Panc1 (cell line): ENCODE measurements at regions not wholly inside any gene's neighbourhood (a gene's known extent, or its start where the extent isn't known, plus 50 kb on each side); places are given as distances from the start of the nearest gene placed in this dataset.

Experiments used
- ATAC-seq: fragments of 200-7000 bp; cut with Tn5 transposase; 2 replicates; pipeline ENCODE4 v1.9.1; 2020; ENCODE audit warnings: mild to moderate bottlenecking, moderate library complexity
- BruUV-seq: library from RNA; stranded (reverse); fragments of 400-500 nt; replicated peaks from 2 replicates; lab custom pipeline; 2021; lab: Mats Ljungman, UMichigan
- CTCF ChIA-PET: fragments of 300-600 bp; sonication (Branson Sonifier 250); formaldehyde crosslinking; loops from one replicate; lab custom pipeline; 2022; ENCODE audit warnings: antibody characterized with exemption; lab: Charles Lee
- POLR2A ChIA-PET: fragments of 300-600 bp; sonication (Branson Sonifier 250); formaldehyde crosslinking; loops from one replicate; lab custom pipeline; 2022; ENCODE audit warnings: antibody characterized with exemption; lab: Charles Lee
- DNase-seq: peaks from one replicate; pipeline ENCODE4 v3.0.0-alpha.2; 2010; ENCODE audit warnings: low read depth, low spot score
- H3K27ac ChIP-seq: 2 replicates; pipeline ENCODE4 v1.5.1; 2011; ENCODE audit warnings: mild to moderate bottlenecking, low read length, inconsistent platforms
- H3K27me3 ChIP-seq: fragments of 200-500 bp; sonication (Bioruptor generic); 2 replicates; pipeline ENCODE4 v1.6.0; 2014; ENCODE audit warnings: low read length, inconsistent platforms; ENCODE audit not compliant: control insufficient read depth, insufficient read depth
- H3K36me3 ChIP-seq: fragments of 200-500 bp; sonication (Bioruptor generic); 2 replicates; pipeline ENCODE4 v1.5.1; 2014; ENCODE audit warnings: inconsistent platforms, mild to moderate bottlenecking, low read length, moderate library complexity; ENCODE audit not compliant: control insufficient read depth, insufficient read depth
- H3K4me1 ChIP-seq: 2 replicates; pipeline ENCODE4 v1.5.1; 2011; ENCODE audit warnings: inconsistent platforms, mild to moderate bottlenecking, low read length, moderate library complexity; ENCODE audit not compliant: control insufficient read depth, insufficient read depth
- H3K4me3 ChIP-seq, 2 experiments: 2 replicates each; pipeline ENCODE4 v1.5.1; 2011 to 2012; ENCODE audit warnings: low read depth in 2 of 2, low read length in 2 of 2, mild to moderate bottlenecking in 2 of 2, inconsistent platforms in 1 of 2, moderate library complexity in 1 of 2
- H3K9me3 ChIP-seq: fragments of 200-500 bp; sonication (Bioruptor generic); 2 replicates; pipeline ENCODE4 v1.5.1; 2014; ENCODE audit warnings: low read depth, mild to moderate bottlenecking, inconsistent platforms, low read length, moderate library complexity; ENCODE audit not compliant: control insufficient read depth, insufficient read depth
- CTCF ChIP-seq: fragments of 450-650 bp; IDR thresholded peaks from 2 replicates; pipeline ENCODE4 v1.5.1; 2017; ENCODE audit warnings: mild to moderate bottlenecking
- POLR2AphosphoS5 ChIP-seq: IDR thresholded peaks from 2 replicates; pipeline ENCODE4 v1.6.1; 2012; ENCODE audit warnings: mild to moderate bottlenecking, low read depth, low read length, moderate library complexity
- REST ChIP-seq, 2 experiments: IDR thresholded peaks; 2 replicates each; pipeline ENCODE4 v1.6.1; 2011 to 2012; ENCODE audit warnings: low read depth in 2 of 2, control low read depth in 1 of 2, low read length in 1 of 2, mild to moderate bottlenecking in 1 of 2, moderate library complexity in 1 of 2; ENCODE audit not compliant: insufficient read depth in 1 of 2
- SIN3A ChIP-seq: IDR thresholded peaks from 2 replicates; pipeline ENCODE4 v1.6.1; 2012; ENCODE audit warnings: low read depth, mild to moderate bottlenecking, low read length, moderate library complexity, borderline replicate concordance; ENCODE audit not compliant: insufficient read depth
- TCF7L2 ChIP-seq: IDR thresholded peaks from 2 replicates; pipeline ENCODE4 v1.6.1; 2011; ENCODE audit warnings: mild to moderate bottlenecking, low read depth, low read length, inconsistent platforms
- in situ Hi-C: cut with HindIII; loops from 2 replicates; pipeline ENCODE4 v1.10.0; 2016; ENCODE audit warnings: low sequenced_read_pairs, low pct_unique_long_range_greater_than_20kb
- intact Hi-C: fragments of 100-400 bp; cut with micrococcal nuclease; formaldehyde crosslinking; loops from one replicate; pipeline ENCODE4 v1.10.0; 2022; ENCODE audit not compliant: unreplicated experiment

- intact Hi-C loops (no loop called here), in situ Hi-C loops (no loop called here)
- TF ChIP-seq POLR2AphosphoS5 (no peak), TCF7L2 (no peak), REST (IDR thresholded peaks at IDR 0.05; ENCODE audit: insufficient read depth in 1 of 2, low read depth in 2 of 2, low read length in 1 of 2) (no peak), CTCF (no peak), SIN3A (no peak)
- Histone ChIP-seq H3K27me3 (no peaks in the 10 kb centered on the region), H3K27ac (no peak overlapping the region), H3K4me3 (no peak overlapping the region), H3K9me3 (no peaks in the 10 kb centered on the region), H3K4me1 (no peaks in the 10 kb centered on the region), H3K36me3 (no peaks in the 10 kb centered on the region)
- ATAC-seq (no peak), DNase-seq (no peak)
- ChIA-PET CTCF (no interaction called here), POLR2A (interaction anchor here (0.7 kb wide), 1 partner anchor 291 kb away, joined by 4 read pairs; no protein-coding TSS in a partner anchor)
- BruUV-seq: no TSS peak
Measured at GRCh38 chr12:93273834-93274564, 103.7 kb upstream of the NUDT4 start.

GRCh38 chr12:93274937-93275336, 102.8 kb upstream of the NUDT4 start:
- no peaks in the 10 kb centered on the region for H3K36me3 ChIP-seq
- H3K27me3 ChIP-seq: no peaks in the 10 kb centered on the region
- BruUV-seq: no TSS peak
- no peak for DNase-seq
- H3K4me1 ChIP-seq: no peaks in the 10 kb centered on the region
- no peak for ATAC-seq
- H3K4me3 ChIP-seq: no peak overlapping the region
- in situ Hi-C loops (no loop called here), intact Hi-C loops (no loop called here)
- POLR2A ChIA-PET: no interaction called here
- H3K9me3 ChIP-seq: no peaks in the 10 kb centered on the region
- no peak for TF ChIP-seq CTCF
- TF ChIP-seq POLR2AphosphoS5: no peak
- no peak for TF ChIP-seq TCF7L2
- TF ChIP-seq REST (IDR thresholded peaks at IDR 0.05; ENCODE audit: insufficient read depth in 1 of 2, low read depth in 2 of 2, low read length in 1 of 2): no peak
- TF ChIP-seq SIN3A: no peak
- CTCF ChIA-PET: no interaction called here
- no peak overlapping the region for H3K27ac ChIP-seq
